HepG2 (cell line): ENCODE measurements at regions not wholly inside any gene's neighbourhood (a gene's known extent, or its start where the extent isn't known, plus 50 kb on each side); places are given as distances from the start of the nearest gene placed in this dataset.

Experiments used
- SMARCE1 ChIP-seq: fragments of 450-650 bp; IDR thresholded peaks from 2 replicates; pipeline ENCODE4 v1.6.1; 2017; ENCODE audit warnings: borderline replicate concordance
- ZNF121 ChIP-seq: sonication (generic); formaldehyde crosslinking; IDR thresholded peaks from 2 replicates; pipeline ENCODE4 v1.5.0; 2020; ENCODE audit warnings: mild to moderate bottlenecking, missing genetic modification reagents
- TF ChIP-seq, protein P1 (sequence below), 2 experiments: sonication (generic) in 1 of 2; formaldehyde crosslinking in 1 of 2; IDR thresholded peaks; 2 replicates each; pipeline versions ENCODE4 v1.4.0 to v1.6.1; 2016 to 2020; ENCODE audit warnings: borderline replicate concordance in 1 of 2, low read depth in 1 of 2, mild to moderate bottlenecking in 1 of 2, missing genetic modification reagents in 1 of 2
- TF ChIP-seq, protein P2 (sequence below): sonication (generic); formaldehyde crosslinking; IDR thresholded peaks from 2 replicates; pipeline ENCODE4 v1.4.0; 2020; ENCODE audit warnings: missing genetic modification reagents
- TF ChIP-seq, protein P3 (sequence below): sonication (generic); formaldehyde crosslinking; IDR thresholded peaks from 2 replicates; pipeline ENCODE4 v1.4.0; 2020; ENCODE audit warnings: missing genetic modification reagents, borderline replicate concordance
- TF ChIP-seq, protein P4 (sequence below): sonication (generic); formaldehyde crosslinking; IDR thresholded peaks from 2 replicates; pipeline ENCODE4 v1.8.1; 2023; ENCODE audit warnings: mild to moderate bottlenecking, missing genetic modification reagents

DNA sequence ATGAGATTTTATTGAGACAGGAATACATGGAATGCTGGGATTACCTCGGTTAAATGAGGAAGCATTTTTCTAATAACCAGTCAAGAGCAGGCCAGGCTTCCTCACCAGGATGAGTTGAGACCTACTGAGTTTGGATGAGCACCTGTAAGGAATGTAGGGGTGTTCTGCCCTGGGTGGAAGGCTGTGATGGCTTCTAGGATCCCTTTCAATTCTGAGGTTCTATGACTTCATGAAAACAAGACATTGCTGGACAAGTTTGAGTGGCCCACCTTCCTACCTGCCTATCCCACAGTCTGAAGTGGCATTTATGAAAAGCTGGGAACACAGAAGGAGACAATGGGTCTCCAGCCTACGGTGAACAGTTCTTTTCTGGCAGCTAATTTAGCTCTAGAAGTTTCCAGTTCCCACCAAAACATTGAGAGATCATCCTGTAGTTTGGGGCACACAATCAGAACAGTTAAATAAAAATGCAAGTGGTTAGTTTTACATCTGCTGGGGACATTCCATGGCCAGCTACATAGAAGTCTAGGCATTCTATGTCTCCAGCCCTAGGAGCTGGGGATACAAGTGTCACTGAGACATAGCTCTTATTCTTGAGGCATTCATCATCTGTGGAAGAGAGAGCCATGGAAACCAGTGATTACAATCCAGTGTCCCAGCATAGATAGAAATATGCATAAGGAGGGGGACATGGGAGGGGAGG is 51.3 kb upstream of the TSPAN2 start (continued):
- TF ChIP-seq SMARCE1, result no peak
- TF ChIP-seq, protein P1, sequence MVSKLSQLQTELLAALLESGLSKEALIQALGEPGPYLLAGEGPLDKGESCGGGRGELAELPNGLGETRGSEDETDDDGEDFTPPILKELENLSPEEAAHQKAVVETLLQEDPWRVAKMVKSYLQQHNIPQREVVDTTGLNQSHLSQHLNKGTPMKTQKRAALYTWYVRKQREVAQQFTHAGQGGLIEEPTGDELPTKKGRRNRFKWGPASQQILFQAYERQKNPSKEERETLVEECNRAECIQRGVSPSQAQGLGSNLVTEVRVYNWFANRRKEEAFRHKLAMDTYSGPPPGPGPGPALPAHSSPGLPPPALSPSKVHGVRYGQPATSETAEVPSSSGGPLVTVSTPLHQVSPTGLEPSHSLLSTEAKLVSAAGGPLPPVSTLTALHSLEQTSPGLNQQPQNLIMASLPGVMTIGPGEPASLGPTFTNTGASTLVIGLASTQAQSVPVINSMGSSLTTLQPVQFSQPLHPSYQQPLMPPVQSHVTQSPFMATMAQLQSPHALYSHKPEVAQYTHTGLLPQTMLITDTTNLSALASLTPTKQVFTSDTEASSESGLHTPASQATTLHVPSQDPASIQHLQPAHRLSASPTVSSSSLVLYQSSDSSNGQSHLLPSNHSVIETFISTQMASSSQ (IDR thresholded peaks at IDR 0.05; ENCODE audit: low read depth), result no peak
- TF ChIP-seq, protein P1 (CRISPR knock-in tag; IDR thresholded peaks at IDR 0.05; ENCODE audit: borderline replicate concordance), result no peak
- TF ChIP-seq, protein P2, sequence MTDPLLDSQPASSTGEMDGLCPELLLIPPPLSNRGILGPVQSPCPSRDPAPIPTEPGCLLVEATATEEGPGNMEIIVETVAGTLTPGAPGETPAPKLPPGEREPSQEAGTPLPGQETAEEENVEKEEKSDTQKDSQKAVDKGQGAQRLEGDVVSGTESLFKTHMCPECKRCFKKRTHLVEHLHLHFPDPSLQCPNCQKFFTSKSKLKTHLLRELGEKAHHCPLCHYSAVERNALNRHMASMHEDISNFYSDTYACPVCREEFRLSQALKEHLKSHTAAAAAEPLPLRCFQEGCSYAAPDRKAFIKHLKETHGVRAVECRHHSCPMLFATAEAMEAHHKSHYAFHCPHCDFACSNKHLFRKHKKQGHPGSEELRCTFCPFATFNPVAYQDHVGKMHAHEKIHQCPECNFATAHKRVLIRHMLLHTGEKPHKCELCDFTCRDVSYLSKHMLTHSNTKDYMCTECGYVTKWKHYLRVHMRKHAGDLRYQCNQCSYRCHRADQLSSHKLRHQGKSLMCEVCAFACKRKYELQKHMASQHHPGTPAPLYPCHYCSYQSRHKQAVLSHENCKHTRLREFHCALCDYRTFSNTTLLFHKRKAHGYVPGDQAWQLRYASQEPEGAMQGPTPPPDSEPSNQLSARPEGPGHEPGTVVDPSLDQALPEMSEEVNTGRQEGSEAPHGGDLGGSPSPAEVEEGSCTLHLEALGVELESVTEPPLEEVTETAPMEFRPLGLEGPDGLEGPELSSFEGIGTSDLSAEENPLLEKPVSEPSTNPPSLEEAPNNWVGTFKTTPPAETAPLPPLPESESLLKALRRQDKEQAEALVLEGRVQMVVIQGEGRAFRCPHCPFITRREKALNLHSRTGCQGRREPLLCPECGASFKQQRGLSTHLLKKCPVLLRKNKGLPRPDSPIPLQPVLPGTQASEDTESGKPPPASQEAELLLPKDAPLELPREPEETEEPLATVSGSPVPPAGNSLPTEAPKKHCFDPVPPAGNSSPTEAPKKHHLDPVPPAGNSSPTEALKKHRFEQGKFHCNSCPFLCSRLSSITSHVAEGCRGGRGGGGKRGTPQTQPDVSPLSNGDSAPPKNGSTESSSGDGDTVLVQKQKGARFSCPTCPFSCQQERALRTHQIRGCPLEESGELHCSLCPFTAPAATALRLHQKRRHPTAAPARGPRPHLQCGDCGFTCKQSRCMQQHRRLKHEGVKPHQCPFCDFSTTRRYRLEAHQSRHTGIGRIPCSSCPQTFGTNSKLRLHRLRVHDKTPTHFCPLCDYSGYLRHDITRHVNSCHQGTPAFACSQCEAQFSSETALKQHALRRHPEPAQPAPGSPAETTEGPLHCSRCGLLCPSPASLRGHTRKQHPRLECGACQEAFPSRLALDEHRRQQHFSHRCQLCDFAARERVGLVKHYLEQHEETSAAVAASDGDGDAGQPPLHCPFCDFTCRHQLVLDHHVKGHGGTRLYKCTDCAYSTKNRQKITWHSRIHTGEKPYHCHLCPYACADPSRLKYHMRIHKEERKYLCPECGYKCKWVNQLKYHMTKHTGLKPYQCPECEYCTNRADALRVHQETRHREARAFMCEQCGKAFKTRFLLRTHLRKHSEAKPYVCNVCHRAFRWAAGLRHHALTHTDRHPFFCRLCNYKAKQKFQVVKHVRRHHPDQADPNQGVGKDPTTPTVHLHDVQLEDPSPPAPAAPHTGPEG (CRISPR knock-in tag), result no peak
- no peak for TF ChIP-seq ZNF121
- TF ChIP-seq, protein P3, sequence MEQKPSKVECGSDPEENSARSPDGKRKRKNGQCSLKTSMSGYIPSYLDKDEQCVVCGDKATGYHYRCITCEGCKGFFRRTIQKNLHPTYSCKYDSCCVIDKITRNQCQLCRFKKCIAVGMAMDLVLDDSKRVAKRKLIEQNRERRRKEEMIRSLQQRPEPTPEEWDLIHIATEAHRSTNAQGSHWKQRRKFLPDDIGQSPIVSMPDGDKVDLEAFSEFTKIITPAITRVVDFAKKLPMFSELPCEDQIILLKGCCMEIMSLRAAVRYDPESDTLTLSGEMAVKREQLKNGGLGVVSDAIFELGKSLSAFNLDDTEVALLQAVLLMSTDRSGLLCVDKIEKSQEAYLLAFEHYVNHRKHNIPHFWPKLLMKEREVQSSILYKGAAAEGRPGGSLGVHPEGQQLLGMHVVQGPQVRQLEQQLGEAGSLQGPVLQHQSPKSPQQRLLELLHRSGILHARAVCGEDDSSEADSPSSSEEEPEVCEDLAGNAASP, result no peak
- TF ChIP-seq, protein P4, sequence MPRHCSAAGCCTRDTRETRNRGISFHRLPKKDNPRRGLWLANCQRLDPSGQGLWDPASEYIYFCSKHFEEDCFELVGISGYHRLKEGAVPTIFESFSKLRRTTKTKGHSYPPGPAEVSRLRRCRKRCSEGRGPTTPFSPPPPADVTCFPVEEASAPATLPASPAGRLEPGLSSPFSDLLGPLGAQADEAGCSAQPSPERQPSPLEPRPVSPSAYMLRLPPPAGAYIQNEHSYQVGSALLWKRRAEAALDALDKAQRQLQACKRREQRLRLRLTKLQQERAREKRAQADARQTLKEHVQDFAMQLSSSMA (CRISPR knock-in tag), result no peak
